ENCODE measurements at regions not wholly inside any gene's neighbourhood (a gene's known extent, or its start where the extent isn't known, plus 50 kb on each side); places are given as distances from the start of the nearest gene placed in this dataset.

GRCh38 chr2:123512547-123512946 lies 512.5 kb upstream of the CNTNAP5 start:
- TF ChIP-seq CTCF (conservative IDR thresholded peaks at IDR 0.05; ENCODE audit: low read depth, low read length) (no peak), EZH2 (IDR thresholded peaks at IDR 0.05; ENCODE audit: low read length, unreplicated experiment) (no peak)

Measured in PC-3 (cell line).